GM19468 (cell line): ENCODE measurements at regions not wholly inside any gene's neighbourhood (a gene's known extent, or its start where the extent isn't known, plus 50 kb on each side); places are given as distances from the start of the nearest gene placed in this dataset.

Source experiments
- ATAC-seq: cut with Tn5 transposase; IDR thresholded peaks from one replicate; pipeline ENCODE4 v1.9.1; 2021; ENCODE audit warnings: mild to moderate bottlenecking, moderate library complexity, moderate number of reproducible peaks; ENCODE audit not compliant: unreplicated experiment; ENCODE audit errors: extremely low read depth

DNA sequence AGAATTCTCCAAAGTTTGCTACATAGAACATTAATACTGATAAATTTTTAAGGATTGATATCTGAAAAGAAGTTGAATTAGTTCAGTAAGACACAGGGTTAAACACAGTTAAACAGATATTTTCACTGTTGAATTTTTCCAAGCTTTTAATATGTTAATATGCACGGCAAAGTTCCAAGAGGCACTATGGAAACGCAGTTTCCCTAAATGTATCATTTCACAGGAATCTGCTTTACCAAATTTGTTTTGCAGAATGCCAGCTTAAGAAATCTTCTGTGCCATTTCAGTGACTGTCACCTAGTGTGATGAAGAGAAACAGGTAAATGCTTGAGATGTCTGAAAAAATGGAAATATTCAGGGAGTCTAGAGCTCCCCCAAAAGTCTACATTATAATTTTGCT is 395.9 kb upstream of the GRIA3 start:
- no peak for ATAC-seq

DNA sequence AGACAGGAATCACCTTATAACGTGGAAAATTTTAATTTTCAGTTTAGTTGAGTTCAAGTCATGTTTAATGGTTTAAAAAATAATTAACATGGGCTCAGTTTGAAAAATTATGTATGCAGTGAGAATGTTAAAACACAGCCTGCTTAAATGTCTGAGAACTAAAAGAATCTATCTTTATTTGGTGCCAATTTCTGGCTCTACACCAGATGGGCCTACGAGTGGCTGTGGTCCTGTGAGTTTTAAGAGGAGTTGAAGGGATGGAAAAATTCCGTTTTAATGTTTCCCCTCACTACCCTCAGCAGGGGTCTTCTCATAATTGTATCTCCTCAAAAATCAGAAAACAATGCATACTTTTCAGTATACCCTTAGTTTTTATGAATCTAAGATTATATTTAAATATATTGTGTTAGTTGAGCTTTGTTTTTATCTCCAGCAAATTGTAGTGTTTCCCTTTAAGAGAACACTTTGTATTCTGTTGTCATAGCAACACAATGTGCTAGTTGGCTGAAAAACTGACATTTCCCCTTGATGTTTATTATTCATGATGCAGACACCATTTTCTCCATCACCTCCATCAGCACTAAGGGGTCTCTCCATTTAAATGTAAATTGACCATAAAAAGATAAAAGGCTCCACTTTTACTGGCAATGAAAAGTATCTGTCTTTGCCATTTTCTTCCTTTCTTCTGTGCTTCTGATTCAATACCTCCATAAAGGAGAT is 393.5 kb upstream of the GRIA3 start:
- ATAC-seq = no peak

DNA sequence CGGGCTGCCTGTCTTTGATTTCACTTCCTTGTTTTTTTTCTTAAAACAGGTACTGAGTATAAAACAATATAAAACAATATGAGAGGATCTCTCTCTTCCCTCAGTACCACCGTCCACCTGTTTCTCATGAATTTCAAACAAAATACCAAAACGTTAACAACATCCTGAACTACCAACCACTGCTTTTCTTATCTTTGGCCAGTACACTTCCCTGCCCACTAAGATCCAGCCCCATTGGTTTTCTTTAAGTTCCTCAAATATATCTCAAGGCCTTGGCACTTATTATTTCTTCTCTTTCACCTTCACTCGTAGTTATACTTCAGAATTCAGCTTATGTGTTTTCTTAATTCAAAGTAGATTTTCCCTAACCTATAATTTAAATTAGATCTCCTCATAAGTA is 370.2 kb upstream of the GRIA3 start:
- ATAC-seq = no peak

DNA sequence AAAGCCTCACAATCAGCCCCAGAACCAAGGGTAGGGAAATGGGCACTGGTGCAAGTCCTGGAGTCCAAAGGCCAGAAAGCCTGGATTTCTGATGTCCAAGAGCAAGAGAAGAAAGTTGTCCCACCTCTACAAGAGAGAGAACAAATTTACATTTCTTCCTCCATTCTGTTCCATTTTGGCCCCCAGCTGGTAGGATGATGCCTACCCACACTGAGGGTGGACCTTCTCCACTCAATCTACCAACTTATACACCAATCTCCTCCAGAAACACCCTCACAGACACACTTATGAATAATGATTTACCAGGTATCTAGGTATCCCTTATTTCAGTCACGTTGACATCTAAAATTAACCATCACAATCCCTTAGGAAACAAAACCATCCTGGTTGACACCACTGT is 367.8 kb upstream of the GRIA3 start:
- no peak for ATAC-seq

DNA sequence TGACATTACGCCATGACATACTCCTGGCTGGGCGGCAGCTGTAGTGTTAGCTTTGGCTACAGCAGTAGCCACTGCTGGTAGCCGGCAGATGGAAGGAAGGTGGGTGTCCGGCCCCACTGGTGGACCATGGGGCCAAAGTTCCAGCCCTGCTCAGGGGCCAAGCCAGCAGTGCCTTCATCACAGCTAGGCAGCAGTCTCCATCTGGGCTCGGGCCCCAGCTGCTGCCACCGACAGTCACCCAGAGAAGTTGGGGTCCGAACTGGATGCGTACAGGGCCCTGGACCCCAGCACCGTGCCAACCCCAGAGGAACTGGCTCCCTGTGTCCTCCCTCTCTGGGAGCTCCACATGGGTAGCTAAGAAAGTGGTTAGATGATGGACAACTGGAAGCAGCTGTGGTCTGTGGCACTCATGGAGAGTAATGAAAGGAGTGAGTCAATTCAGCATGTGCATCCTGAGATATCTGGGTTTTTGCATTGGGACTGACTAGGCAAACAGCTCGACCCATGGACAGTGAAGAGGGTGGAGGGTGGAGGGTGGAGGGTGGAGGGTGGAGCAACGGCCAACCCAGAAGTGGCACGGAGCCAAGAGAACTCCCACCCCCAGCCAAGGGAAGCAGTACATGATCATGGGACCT is 366.6 kb upstream of the GRIA3 start:
- ATAC-seq = no peak

DNA sequence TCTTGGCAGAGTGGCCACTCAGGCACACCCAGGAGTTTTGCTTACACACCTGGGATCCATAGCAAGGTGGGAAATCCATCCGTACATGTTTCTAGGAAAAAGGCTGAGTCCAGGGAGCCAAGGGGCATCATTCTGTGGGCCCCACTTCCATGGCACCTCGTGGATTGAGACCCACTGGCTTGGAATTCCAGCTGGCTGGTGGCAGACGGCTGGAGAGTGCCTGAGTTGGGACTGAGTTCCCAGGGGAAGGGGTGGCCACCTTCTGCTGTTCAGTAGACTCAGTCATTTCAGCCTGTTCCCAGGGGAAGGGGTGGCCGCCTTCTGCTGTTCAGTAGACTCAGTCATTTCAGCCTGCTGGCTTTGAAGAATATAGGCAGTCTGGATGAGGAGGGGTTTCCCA is 366.0 kb upstream of the GRIA3 start:
- no peak for ATAC-seq

DNA sequence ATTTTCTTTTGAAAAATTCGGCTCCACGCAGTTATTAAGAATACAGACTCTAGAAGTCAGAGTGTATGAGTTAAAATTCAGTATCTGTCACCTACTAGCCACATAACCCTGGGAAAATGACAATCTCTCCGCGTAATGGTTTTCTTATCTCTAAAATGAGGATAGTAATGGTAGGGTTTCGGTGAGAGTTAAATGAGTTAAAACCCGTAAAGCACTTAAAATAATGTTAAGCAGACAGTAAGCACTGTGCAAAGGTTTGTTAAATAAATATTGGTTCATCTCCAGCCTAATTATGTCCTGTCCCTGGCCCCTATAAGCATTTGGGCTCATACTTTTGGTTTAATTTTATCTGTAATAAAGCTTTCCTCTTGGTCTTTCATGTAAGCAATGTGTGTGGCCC is 350.8 kb upstream of the GRIA3 start:
- no peak for ATAC-seq

DNA sequence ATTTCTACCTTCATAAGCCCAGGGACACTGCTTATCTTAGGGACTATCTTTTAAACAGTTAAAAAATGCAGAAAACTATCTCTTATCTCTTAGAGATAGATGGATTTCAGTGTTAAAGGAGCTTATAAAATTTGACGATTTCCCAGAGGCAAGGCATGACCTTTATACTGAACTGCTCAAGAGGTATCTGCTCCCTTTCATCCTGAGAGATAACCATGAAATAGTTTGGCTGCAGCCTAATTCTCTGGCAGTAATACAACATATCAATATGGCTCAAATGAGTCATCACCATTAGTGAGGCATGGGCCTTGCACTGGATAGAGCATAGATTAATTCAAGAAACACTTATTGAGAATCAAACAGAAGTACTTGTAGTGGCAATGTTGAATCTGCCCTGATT is 348.2 kb upstream of the GRIA3 start:
- no peak for ATAC-seq

DNA sequence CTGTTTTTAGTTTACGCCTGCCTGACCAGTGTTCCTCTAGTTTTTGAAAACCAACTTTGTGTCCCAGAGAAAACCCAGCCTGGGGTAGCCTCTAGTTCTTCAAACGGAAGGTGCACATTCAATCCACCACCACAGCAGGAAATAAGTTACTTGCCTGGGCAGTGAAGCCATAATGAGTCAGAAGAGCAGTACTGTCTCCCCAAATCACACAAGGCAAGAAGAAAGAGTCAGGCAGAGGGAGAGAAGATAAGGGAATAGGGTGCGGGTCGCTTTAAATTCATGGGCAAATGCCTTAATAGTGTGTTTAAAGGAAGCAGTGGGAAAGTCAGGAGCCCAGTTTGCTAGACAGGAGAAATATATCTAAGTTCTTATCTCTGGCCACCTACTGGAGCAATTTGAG is 333.8 kb upstream of the GRIA3 start:
- no peak for ATAC-seq

GRCh38 chrX:122856205-122856604 is 327.9 kb upstream of the GRIA3 start:
- no peak for ATAC-seq

DNA sequence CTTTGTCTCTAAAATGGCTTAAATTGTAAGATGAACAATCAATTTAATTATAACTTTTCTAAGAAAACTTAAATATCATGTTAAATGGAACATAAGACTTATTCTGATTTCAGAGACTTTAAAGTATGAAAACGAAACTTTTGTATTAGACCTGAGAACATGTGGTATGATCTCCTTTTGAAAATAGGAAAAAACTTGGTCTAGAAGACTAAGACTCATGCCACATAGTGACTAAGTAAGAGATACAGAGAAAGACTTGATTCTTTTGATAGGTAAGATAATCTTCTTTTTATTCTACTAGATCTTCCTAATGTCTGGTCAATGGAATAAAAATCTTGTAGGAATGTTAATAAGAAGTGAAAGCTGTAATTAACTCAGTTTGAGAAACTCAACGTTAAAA is 326.3 kb upstream of the GRIA3 start:
- no peak for ATAC-seq

- ATAC-seq = no peak
These were observed 321.0 kb upstream of the GRIA3 start for GRCh38 chrX:122863067-122863466.

DNA sequence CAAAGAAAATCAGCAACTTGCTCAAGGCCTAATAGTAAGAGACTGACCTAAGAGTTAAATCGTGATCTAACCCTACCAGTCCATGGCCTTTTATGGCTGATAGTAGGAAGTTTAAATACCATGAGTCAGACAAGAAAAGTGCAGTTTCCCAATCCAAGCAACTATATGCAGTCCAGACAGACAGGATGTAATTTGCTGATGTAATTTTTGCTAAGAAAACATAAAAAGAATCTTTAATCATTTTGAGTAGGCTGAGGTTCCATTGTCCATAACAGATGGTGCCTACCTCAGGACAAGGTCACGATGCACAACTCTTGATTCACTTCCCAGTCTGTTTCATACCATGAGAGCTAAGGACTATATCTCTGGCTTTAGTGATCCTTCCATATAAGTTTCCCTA is 317.5 kb upstream of the GRIA3 start:
- ATAC-seq = no peak

GRCh38 chrX:122868631-122869030 is 315.4 kb upstream of the GRIA3 start:
- ATAC-seq = no peak

- no peak for ATAC-seq
These were observed 314.9 kb upstream of the GRIA3 start for GRCh38 chrX:122869171-122869570.

- no peak for ATAC-seq
These were observed 305.8 kb upstream of the GRIA3 start for GRCh38 chrX:122878269-122878668.

GRCh38 chrX:122880952-122881351 is 303.1 kb upstream of the GRIA3 start:
- no peak for ATAC-seq

GRCh38 chrX:122890729-122891128 is 293.3 kb upstream of the GRIA3 start:
- no peak for ATAC-seq

DNA sequence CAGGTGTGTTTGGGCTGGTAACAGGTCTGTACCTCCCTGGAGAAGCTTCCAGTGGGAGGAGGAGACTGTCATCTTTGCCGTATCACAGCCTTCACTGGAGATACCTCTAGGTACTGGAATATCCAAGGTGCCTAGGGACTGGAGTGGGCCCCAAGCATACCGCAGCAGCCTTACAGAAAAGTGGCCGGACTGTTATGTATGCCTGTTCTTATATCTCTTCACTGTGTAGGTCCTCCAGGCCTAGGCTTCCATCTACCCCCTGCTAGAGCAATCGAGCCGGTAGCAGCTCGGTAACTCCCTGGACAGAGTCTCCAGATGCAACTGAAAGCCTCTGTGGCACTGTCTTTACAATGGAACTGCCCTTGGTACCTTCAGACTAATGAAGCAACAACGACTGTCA is 277.4 kb upstream of the GRIA3 start:
- no peak for ATAC-seq

DNA sequence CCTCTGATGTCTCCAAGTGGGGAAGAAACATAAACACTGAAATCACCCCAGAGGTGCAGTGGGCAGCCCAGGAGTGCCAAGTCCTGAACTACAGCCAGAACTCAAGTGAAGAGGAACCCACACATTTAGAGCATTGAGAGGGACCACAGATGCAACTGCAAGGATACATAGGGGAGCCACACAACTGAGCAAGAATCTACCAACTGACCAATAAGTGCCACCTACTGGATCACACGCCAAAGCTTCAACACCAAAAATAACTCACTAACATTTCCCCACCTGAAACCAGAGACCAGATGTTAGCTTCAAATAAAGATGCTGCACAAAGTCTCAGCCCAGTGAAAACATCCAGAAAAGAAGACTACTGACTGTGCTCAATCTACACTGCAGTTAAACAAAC is 276.7 kb upstream of the GRIA3 start:
- ATAC-seq = no peak

- no peak for ATAC-seq
These were observed 273.4 kb upstream of the GRIA3 start for GRCh38 chrX:122910697-122911096.

GRCh38 chrX:122913134-122913533 is 270.9 kb upstream of the GRIA3 start:
- ATAC-seq = no peak
